Natural killer cell (primary cell): ENCODE measurements at regions not wholly inside any gene's neighbourhood (a gene's known extent, or its start where the extent isn't known, plus 50 kb on each side); places are given as distances from the start of the nearest gene placed in this dataset.

ENCODE experiments used
- ATAC-seq, 3 donors: fragments of 150-1000 bp in 2 of 3; fragments of 200-7000 bp in 1 of 3; cut with Tn5 transposase; 1 replicate in 1 of 3; 2 replicates in 2 of 3; pipeline ENCODE4 v1.10.0; 2021; ENCODE audit warnings: mild to moderate bottlenecking in 2 of 3, moderate library complexity in 2 of 3
- DNase-seq, 2 donors: peaks; one replicate each; pipeline versions ENCODE4 v3.0.0 to v3.0.0-alpha.2; 2013 to 2021; ENCODE audit warnings: mixed read lengths in 1 of 2
- H3K27ac ChIP-seq: one replicate; pipeline ENCODE4 v1.5.1; 2013; ENCODE audit warnings: mild to moderate bottlenecking, low read length
- H3K27me3 ChIP-seq: one replicate; pipeline ENCODE4 v1.6.1; 2013; ENCODE audit warnings: low read length; ENCODE audit not compliant: control insufficient read depth, insufficient read depth
- H3K36me3 ChIP-seq: one replicate; pipeline ENCODE4 v1.6.1; 2013; ENCODE audit warnings: low read length; ENCODE audit not compliant: control insufficient read depth, insufficient read depth
- H3K4me1 ChIP-seq: one replicate; pipeline ENCODE4 v1.6.1; 2013; ENCODE audit warnings: low read length; ENCODE audit not compliant: control insufficient read depth, insufficient read depth
- H3K4me3 ChIP-seq: one replicate; pipeline ENCODE4 v1.5.1; 2013; ENCODE audit warnings: low read length
- H3K9me3 ChIP-seq: one replicate; pipeline ENCODE4 v1.6.1; 2013; ENCODE audit warnings: low read length; ENCODE audit not compliant: control insufficient read depth, insufficient read depth
- H3K27ac Mint-ChIP-seq, 2 donors: one replicate each; pipeline ENCODE4 v1.8.0; 2022; ENCODE audit warnings: mild to moderate bottlenecking in 2 of 2, mixed read lengths in 2 of 2, moderate library complexity in 1 of 2
- H3K27me3 Mint-ChIP-seq, 2 donors: one replicate each; pipeline ENCODE4 v1.8.0; 2022; ENCODE audit warnings: low read depth in 2 of 2, mixed read lengths in 2 of 2
- H3K36me3 Mint-ChIP-seq: one replicate; pipeline ENCODE4 v1.8.0; 2022; ENCODE audit warnings: mixed read lengths
- H3K4me1 Mint-ChIP-seq, 2 donors: one replicate each; pipeline ENCODE4 v1.8.0; 2022; ENCODE audit warnings: mixed read lengths in 2 of 2
- H3K4me3 Mint-ChIP-seq: one replicate; pipeline ENCODE4 v1.8.0; 2022; ENCODE audit warnings: mild to moderate bottlenecking, moderate library complexity, mixed read lengths
- H3K9me3 Mint-ChIP-seq, 2 donors: one replicate each; pipeline ENCODE4 v1.8.0; 2022; ENCODE audit warnings: mixed read lengths in 2 of 2
- CTCF ChIP-seq: fragments of 200-600 bp; IDR thresholded peaks from one replicate; pipeline ENCODE4 v1.8.0; 2022; ENCODE audit warnings: antibody characterized with exemption
- WGBS: methylation state at CpG from one replicate; pipeline ENCODE4 v1.1.7; 2013; ENCODE audit warnings: missing lambda C conversion rate; ENCODE audit not compliant: insufficient coverage; 5-methylcytosine and 5-hydroxymethylcytosine counted together
- intact Hi-C: fragments of 100-400 bp; cut with micrococcal nuclease; formaldehyde crosslinking; loops from one replicate; pipeline ENCODE4 v1.14.2; 2022

GRCh38 chr5:53326424-53327153 is 153.8 kb upstream of the FST start:
- no peaks in the 10 kb centered on the region for H3K4me1 Mint-ChIP-seq
- no peak overlapping the region for H3K4me3 Mint-ChIP-seq
- Histone ChIP-seq H3K4me1 (no peaks in the 10 kb centered on the region), H3K9me3 (no peaks in the 10 kb centered on the region), H3K27ac (no peak overlapping the region), H3K4me3 (no peak overlapping the region), H3K27me3 (no peaks in the 10 kb centered on the region), H3K36me3 (no peaks in the 10 kb centered on the region)
- 94% methylated on average over 6 of the region's 7 CpGs for WGBS
- peaks cover 2 to 3% of the 10 kb centered on the region in 2 donors for H3K9me3 Mint-ChIP-seq
- no peak overlapping the region for H3K27ac Mint-ChIP-seq
- no peaks in the 10 kb centered on the region for H3K36me3 Mint-ChIP-seq
- intact Hi-C loops = no loop called here
- TF ChIP-seq CTCF = no peak
- H3K27me3 Mint-ChIP-seq = no peaks in the 10 kb centered on the region
- no peak for ATAC-seq
- no peak for DNase-seq

- intact Hi-C loops = no loop called here
- H3K36me3 Mint-ChIP-seq = no peaks in the 10 kb centered on the region
- no peak for TF ChIP-seq CTCF
- DNase-seq = no peak
- H3K27ac ChIP-seq = no peak overlapping the region
- 69% methylated on average over 2 of the region's 2 CpGs for WGBS
- H3K27me3 ChIP-seq = no peaks in the 10 kb centered on the region
- H3K4me1 ChIP-seq = no peaks in the 10 kb centered on the region
- H3K36me3 ChIP-seq = no peaks in the 10 kb centered on the region
- H3K4me1 Mint-ChIP-seq = no peaks in the 10 kb centered on the region
- H3K9me3 Mint-ChIP-seq = no peaks in the 10 kb centered on the region
- H3K4me3 ChIP-seq = no peak overlapping the region
- H3K9me3 ChIP-seq = no peaks in the 10 kb centered on the region
- H3K27ac Mint-ChIP-seq = no peak overlapping the region
- H3K27me3 Mint-ChIP-seq = no peaks in the 10 kb centered on the region
- H3K4me3 Mint-ChIP-seq = no peak overlapping the region
- no peak for ATAC-seq
Observed at GRCh38 chr5:53327811-53328334, 152.6 kb upstream of the FST start.

- Mint-ChIP-seq H3K36me3 (no peaks in the 10 kb centered on the region), H3K9me3 (peaks cover 0 to 4% of the 10 kb centered on the region in 2 donors), H3K27ac (no peak overlapping the region), H3K4me1 (no peaks in the 10 kb centered on the region), H3K27me3 (no peaks in the 10 kb centered on the region), H3K4me3 (no peak overlapping the region)
- ATAC-seq (no peak), DNase-seq (no peak)
- H3K27me3 ChIP-seq = no peaks in the 10 kb centered on the region
- H3K4me3 ChIP-seq = no peak overlapping the region
- no peak for TF ChIP-seq CTCF
- H3K9me3 ChIP-seq = no peaks in the 10 kb centered on the region
- 82% methylated on average over 2 of the region's 2 CpGs for WGBS
- intact Hi-C loops = no loop called here
- H3K27ac ChIP-seq = no peak overlapping the region
- no peaks in the 10 kb centered on the region for H3K36me3 ChIP-seq
- H3K4me1 ChIP-seq = no peaks in the 10 kb centered on the region
Observed at GRCh38 chr5:53330491-53330890, 149.9 kb upstream of the FST start.

DNA sequence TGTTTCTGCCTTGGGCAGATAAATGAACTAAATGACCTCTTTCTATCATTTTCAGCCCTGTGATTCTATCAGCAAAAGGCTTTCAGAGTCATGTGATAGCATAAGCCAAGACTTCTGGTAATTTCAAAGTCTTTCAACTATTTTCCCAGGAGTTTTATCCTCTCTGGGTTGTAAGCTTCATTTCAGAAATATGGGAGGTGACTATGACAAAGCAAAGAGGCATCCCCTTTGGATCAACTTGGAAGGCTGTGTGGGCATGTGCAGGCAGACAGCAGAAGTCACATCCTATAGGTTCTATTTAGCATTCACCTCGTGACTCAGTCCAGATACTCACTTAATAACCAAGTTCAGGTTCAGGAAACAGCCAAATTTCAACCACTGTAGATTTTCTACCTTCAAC is 149.0 kb upstream of the FST start:
- H3K4me3 Mint-ChIP-seq = no peak overlapping the region
- Histone ChIP-seq H3K27me3 (no peaks in the 10 kb centered on the region), H3K4me3 (no peak overlapping the region), H3K27ac (no peak overlapping the region), H3K4me1 (no peaks in the 10 kb centered on the region), H3K36me3 (no peaks in the 10 kb centered on the region), H3K9me3 (no peaks in the 10 kb centered on the region)
- no peak overlapping the region for H3K27ac Mint-ChIP-seq
- 53% methylated on average over 1 of the region's 1 CpG for WGBS
- peaks cover 0 to 4% of the 10 kb centered on the region in 2 donors for H3K9me3 Mint-ChIP-seq
- no peak for DNase-seq
- no peaks in the 10 kb centered on the region for H3K4me1 Mint-ChIP-seq
- TF ChIP-seq CTCF = no peak
- ATAC-seq = no peak
- no peaks in the 10 kb centered on the region for H3K36me3 Mint-ChIP-seq
- no peaks in the 10 kb centered on the region for H3K27me3 Mint-ChIP-seq
- intact Hi-C loops = no loop called here
